ENCODE measurements at regions not wholly inside any gene's neighbourhood (a gene's known extent, or its start where the extent isn't known, plus 50 kb on each side); places are given as distances from the start of the nearest gene placed in this dataset.

- TF ChIP-seq, protein P1, sequence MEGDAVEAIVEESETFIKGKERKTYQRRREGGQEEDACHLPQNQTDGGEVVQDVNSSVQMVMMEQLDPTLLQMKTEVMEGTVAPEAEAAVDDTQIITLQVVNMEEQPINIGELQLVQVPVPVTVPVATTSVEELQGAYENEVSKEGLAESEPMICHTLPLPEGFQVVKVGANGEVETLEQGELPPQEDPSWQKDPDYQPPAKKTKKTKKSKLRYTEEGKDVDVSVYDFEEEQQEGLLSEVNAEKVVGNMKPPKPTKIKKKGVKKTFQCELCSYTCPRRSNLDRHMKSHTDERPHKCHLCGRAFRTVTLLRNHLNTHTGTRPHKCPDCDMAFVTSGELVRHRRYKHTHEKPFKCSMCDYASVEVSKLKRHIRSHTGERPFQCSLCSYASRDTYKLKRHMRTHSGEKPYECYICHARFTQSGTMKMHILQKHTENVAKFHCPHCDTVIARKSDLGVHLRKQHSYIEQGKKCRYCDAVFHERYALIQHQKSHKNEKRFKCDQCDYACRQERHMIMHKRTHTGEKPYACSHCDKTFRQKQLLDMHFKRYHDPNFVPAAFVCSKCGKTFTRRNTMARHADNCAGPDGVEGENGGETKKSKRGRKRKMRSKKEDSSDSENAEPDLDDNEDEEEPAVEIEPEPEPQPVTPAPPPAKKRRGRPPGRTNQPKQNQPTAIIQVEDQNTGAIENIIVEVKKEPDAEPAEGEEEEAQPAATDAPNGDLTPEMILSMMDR (conservative IDR thresholded peaks at IDR 0.05; ENCODE audit: low read depth in 2 of 2) = no peak
- TF ChIP-seq STAT1 (IDR thresholded peaks at IDR 0.05; ENCODE audit: unreplicated experiment) (no peak), CREB1 (CRISPR knock-in tag; IDR thresholded peaks at IDR 0.05; ENCODE audit: low read depth) (no peak)
These were observed 1356.6 kb downstream of the SLITRK5 start (continued) for GRCh38 chr13:89027694-89028306.

GRCh38 chr13:89029062-89029461 is 1357.9 kb downstream of the SLITRK5 start:
- no peak for DNase-seq (ENCODE audit: low spot score)
- Histone ChIP-seq H3K79me2 (replicated peaks; ENCODE audit: insufficient read depth) (no peaks in the 10 kb centered on the region), H3K27me3 (ENCODE audit: insufficient read depth) (no peaks in the 10 kb centered on the region), H3K36me3 (ENCODE audit: insufficient read depth) (no peaks in the 10 kb centered on the region), H3K4me1 (ENCODE audit: insufficient read depth) (no peaks in the 10 kb centered on the region), H3K9me2 (ENCODE audit: insufficient read depth) (peaks cover 6% of the 10 kb centered on the region; the same call in 1 of the 2 replicates), H3K27ac (ENCODE audit: low read depth) (no peak overlapping the region), H2AFZ (peak overlapping the region; percentile 2; the same call in 1 of the 2 replicates), H3F3A (replicated peaks; ENCODE audit: low read depth) (no peaks in the 10 kb centered on the region), H3K4me2 (no peak overlapping the region), H4K20me1 (replicated peaks; ENCODE audit: insufficient read depth) (no peaks in the 10 kb centered on the region), H3K4me3 (no peak overlapping the region)
- no peaks in the 10 kb centered on the region for H3K4me1 Mint-ChIP-seq
- peaks cover 17% of the 10 kb centered on the region for H3K9me3 Mint-ChIP-seq
- no peak for ATAC-seq
- H3K36me3 Mint-ChIP-seq (ENCODE audit: low read depth) = peaks cover 14% of the 10 kb centered on the region
- no peak overlapping the region for H3K4me3 Mint-ChIP-seq
- peaks cover 1% of the 10 kb centered on the region for H3K27me3 Mint-ChIP-seq (ENCODE audit: insufficient read depth, low read depth, poor library complexity)
- H3K27ac Mint-ChIP-seq = no peak overlapping the region; the same call in 1 of the 2 replicates
- TF ChIP-seq CREB1 (CRISPR knock-in tag; IDR thresholded peaks at IDR 0.05; ENCODE audit: low read depth) (no peak), NANOG (IDR thresholded peaks at IDR 0.05; ENCODE audit: borderline replicate concordance) (no peak), EZH2phosphoT487 (IDR thresholded peaks at IDR 0.05; ENCODE audit: unreplicated experiment) (no peak), EZH2 (IDR thresholded peaks at IDR 0.05; ENCODE audit: low read depth, unreplicated experiment) (no peak), JUNB (IDR thresholded peaks at IDR 0.05; ENCODE audit: unreplicated experiment) (no peak)
- TF ChIP-seq, protein P2, sequence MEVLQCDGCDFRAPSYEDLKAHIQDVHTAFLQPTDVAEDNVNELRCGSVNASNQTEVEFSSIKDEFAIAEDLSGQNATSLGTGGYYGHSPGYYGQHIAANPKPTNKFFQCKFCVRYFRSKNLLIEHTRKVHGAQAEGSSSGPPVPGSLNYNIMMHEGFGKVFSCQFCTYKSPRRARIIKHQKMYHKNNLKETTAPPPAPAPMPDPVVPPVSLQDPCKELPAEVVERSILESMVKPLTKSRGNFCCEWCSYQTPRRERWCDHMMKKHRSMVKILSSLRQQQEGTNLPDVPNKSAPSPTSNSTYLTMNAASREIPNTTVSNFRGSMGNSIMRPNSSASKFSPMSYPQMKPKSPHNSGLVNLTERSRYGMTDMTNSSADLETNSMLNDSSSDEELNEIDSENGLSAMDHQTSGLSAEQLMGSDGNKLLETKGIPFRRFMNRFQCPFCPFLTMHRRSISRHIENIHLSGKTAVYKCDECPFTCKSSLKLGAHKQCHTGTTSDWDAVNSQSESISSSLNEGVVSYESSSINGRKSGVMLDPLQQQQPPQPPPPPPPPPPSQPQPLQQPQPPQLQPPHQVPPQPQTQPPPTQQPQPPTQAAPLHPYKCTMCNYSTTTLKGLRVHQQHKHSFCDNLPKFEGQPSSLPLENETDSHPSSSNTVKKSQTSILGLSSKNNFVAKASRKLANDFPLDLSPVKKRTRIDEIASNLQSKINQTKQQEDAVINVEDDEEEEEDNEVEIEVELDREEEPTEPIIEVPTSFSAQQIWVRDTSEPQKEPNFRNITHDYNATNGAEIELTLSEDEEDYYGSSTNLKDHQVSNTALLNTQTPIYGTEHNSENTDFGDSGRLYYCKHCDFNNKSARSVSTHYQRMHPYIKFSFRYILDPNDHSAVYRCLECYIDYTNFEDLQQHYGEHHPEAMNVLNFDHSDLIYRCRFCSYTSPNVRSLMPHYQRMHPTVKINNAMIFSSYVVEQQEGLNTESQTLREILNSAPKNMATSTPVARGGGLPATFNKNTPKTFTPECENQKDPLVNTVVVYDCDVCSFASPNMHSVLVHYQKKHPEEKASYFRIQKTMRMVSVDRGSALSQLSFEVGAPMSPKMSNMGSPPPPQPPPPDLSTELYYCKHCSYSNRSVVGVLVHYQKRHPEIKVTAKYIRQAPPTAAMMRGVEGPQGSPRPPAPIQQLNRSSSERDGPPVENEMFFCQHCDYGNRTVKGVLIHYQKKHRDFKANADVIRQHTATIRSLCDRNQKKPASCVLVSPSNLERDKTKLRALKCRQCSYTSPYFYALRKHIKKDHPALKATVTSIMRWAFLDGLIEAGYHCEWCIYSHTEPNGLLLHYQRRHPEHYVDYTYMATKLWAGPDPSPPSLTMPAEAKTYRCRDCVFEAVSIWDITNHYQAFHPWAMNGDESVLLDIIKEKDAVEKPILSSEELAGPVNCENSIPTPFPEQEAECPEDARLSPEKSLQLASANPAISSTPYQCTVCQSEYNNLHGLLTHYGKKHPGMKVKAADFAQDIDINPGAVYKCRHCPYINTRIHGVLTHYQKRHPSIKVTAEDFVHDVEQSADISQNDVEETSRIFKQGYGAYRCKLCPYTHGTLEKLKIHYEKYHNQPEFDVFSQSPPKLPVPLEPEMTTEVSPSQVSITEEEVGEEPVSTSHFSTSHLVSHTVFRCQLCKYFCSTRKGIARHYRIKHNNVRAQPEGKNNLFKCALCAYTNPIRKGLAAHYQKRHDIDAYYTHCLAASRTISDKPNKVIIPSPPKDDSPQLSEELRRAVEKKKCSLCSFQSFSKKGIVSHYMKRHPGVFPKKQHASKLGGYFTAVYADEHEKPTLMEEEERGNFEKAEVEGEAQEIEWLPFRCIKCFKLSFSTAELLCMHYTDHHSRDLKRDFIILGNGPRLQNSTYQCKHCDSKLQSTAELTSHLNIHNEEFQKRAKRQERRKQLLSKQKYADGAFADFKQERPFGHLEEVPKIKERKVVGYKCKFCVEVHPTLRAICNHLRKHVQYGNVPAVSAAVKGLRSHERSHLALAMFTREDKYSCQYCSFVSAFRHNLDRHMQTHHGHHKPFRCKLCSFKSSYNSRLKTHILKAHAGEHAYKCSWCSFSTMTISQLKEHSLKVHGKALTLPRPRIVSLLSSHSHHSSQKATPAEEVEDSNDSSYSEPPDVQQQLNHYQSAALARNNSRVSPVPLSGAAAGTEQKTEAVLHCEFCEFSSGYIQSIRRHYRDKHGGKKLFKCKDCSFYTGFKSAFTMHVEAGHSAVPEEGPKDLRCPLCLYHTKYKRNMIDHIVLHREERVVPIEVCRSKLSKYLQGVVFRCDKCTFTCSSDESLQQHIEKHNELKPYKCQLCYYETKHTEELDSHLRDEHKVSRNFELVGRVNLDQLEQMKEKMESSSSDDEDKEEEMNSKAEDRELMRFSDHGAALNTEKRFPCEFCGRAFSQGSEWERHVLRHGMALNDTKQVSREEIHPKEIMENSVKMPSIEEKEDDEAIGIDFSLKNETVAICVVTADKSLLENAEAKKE (CRISPR knock-in tag; IDR thresholded peaks at IDR 0.05) = no peak
- TF ChIP-seq, protein P3, sequence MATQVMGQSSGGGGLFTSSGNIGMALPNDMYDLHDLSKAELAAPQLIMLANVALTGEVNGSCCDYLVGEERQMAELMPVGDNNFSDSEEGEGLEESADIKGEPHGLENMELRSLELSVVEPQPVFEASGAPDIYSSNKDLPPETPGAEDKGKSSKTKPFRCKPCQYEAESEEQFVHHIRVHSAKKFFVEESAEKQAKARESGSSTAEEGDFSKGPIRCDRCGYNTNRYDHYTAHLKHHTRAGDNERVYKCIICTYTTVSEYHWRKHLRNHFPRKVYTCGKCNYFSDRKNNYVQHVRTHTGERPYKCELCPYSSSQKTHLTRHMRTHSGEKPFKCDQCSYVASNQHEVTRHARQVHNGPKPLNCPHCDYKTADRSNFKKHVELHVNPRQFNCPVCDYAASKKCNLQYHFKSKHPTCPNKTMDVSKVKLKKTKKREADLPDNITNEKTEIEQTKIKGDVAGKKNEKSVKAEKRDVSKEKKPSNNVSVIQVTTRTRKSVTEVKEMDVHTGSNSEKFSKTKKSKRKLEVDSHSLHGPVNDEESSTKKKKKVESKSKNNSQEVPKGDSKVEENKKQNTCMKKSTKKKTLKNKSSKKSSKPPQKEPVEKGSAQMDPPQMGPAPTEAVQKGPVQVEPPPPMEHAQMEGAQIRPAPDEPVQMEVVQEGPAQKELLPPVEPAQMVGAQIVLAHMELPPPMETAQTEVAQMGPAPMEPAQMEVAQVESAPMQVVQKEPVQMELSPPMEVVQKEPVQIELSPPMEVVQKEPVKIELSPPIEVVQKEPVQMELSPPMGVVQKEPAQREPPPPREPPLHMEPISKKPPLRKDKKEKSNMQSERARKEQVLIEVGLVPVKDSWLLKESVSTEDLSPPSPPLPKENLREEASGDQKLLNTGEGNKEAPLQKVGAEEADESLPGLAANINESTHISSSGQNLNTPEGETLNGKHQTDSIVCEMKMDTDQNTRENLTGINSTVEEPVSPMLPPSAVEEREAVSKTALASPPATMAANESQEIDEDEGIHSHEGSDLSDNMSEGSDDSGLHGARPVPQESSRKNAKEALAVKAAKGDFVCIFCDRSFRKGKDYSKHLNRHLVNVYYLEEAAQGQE (IDR thresholded peaks at IDR 0.05; ENCODE audit: unreplicated experiment) = no peak
- TF ChIP-seq, protein P1 (conservative IDR thresholded peaks at IDR 0.05; ENCODE audit: low read depth in 2 of 2) = no peak

Data from GM23338 (cell line).